Cardiac muscle cell (in vitro differentiated cells and primary cell): ENCODE measurements at regions not wholly inside any gene's neighbourhood (a gene's known extent, or its start where the extent isn't known, plus 50 kb on each side); places are given as distances from the start of the nearest gene placed in this dataset.

Experiments used
- DNase-seq, 2 donors: peaks; one replicate each; pipeline versions ENCODE4 v3.0.0 to v3.0.0-alpha.2; 2010 to 2017; ENCODE audit warnings: low read depth in 1 of 2, low spot score in 1 of 2
- H3K27ac ChIP-seq: fragments of 200-600 bp; sonication (generic); 2 replicates; pipeline ENCODE4 v1.5.1; 2016
- H3K27me3 ChIP-seq: fragments of 200-600 bp; sonication (generic); 2 replicates; pipeline ENCODE4 v1.6.0; 2016; ENCODE audit warnings: control low read depth
- H3K36me3 ChIP-seq: fragments of 200-600 bp; sonication (generic); 2 replicates; pipeline ENCODE4 v1.5.1; 2016; ENCODE audit warnings: control low read depth
- H3K4me1 ChIP-seq: fragments of 200-600 bp; sonication (generic); 2 replicates; pipeline ENCODE4 v1.8.1; 2017; ENCODE audit warnings: low read depth, mild to moderate bottlenecking, mixed run types
- H3K4me3 ChIP-seq: fragments of 200-600 bp; sonication (generic); 2 replicates; pipeline ENCODE4 v1.5.1; 2016; ENCODE audit warnings: mild to moderate bottlenecking
- H3K9me3 ChIP-seq: fragments of 200-600 bp; sonication (generic); 2 replicates; pipeline ENCODE4 v1.5.1; 2017; ENCODE audit warnings: low read depth, mild to moderate bottlenecking, control low read depth
- CTCF ChIP-seq: IDR thresholded peaks from 2 replicates; pipeline ENCODE4 v1.5.1; 2012; ENCODE audit warnings: low read depth, mild to moderate bottlenecking, low read length

- TF ChIP-seq CTCF, result no peak
- Histone ChIP-seq H3K4me1 (no peaks in the 10 kb centered on the region), H3K4me3 (no peak overlapping the region), H3K36me3 (no peaks in the 10 kb centered on the region), H3K27ac (no peak overlapping the region), H3K27me3 (no peaks in the 10 kb centered on the region), H3K9me3 (no peaks in the 10 kb centered on the region)
- DNase-seq, result no peak
These were observed 314.5 kb downstream of the SPATA31D1 start for GRCh38 chr9:82302968-82303655.

- TF ChIP-seq CTCF, result no peak
- Histone ChIP-seq H3K27me3 (no peaks in the 10 kb centered on the region), H3K36me3 (no peaks in the 10 kb centered on the region), H3K4me1 (no peaks in the 10 kb centered on the region), H3K4me3 (no peak overlapping the region), H3K27ac (no peak overlapping the region), H3K9me3 (no peaks in the 10 kb centered on the region)
- no peak for DNase-seq
These were observed 320.3 kb downstream of the SPATA31D1 start for GRCh38 chr9:82308836-82309235.

- H3K4me1 ChIP-seq, result no peaks in the 10 kb centered on the region
- no peak for DNase-seq
- no peaks in the 10 kb centered on the region for H3K9me3 ChIP-seq
These were observed 325.1 kb downstream of the SPATA31D1 start for GRCh38 chr9:82313697-82314096.

GRCh38 chr9:82320566-82320965 lies 332.0 kb downstream of the SPATA31D1 start:
- H3K36me3 ChIP-seq, result no peaks in the 10 kb centered on the region
- H3K4me3 ChIP-seq, result no peak overlapping the region
- no peaks in the 10 kb centered on the region for H3K9me3 ChIP-seq
- no peak overlapping the region for H3K27ac ChIP-seq
- TF ChIP-seq CTCF, result no peak
- no peaks in the 10 kb centered on the region for H3K27me3 ChIP-seq
- peak in 1 of 2 donors; percentile 35 for DNase-seq
- H3K4me1 ChIP-seq, result no peaks in the 10 kb centered on the region

More at GRCh38 chr9:82313697-82314096, 325.1 kb downstream of the SPATA31D1 start:
- H3K36me3 ChIP-seq, result no peaks in the 10 kb centered on the region
- H3K27ac ChIP-seq, result no peak overlapping the region
- no peaks in the 10 kb centered on the region for H3K27me3 ChIP-seq
- H3K4me3 ChIP-seq, result no peak overlapping the region
- no peak for TF ChIP-seq CTCF

GRCh38 chr9:82325907-82326306 lies 337.3 kb downstream of the SPATA31D1 start:
- TF ChIP-seq CTCF, result no peak
- H3K36me3 ChIP-seq, result no peaks in the 10 kb centered on the region
- H3K9me3 ChIP-seq, result no peaks in the 10 kb centered on the region
- no peak overlapping the region for H3K27ac ChIP-seq
- H3K4me1 ChIP-seq, result no peaks in the 10 kb centered on the region
- no peak overlapping the region for H3K4me3 ChIP-seq
- DNase-seq, result no peak
- H3K27me3 ChIP-seq, result no peaks in the 10 kb centered on the region

GRCh38 chr9:82327641-82328040 lies 339.1 kb downstream of the SPATA31D1 start:
- Histone ChIP-seq H3K9me3 (no peaks in the 10 kb centered on the region), H3K27ac (no peak overlapping the region), H3K4me3 (no peak overlapping the region), H3K4me1 (no peaks in the 10 kb centered on the region), H3K27me3 (no peaks in the 10 kb centered on the region), H3K36me3 (no peaks in the 10 kb centered on the region)
- no peak for TF ChIP-seq CTCF
- no peak for DNase-seq
